BLaER1 treated with 17β-estradiol and CSF1 and Interleukin-3, amounts not matched to agents 10 nM and 100 nM (cell line): ENCODE measurements at regions not wholly inside any gene's neighbourhood (a gene's known extent, or its start where the extent isn't known, plus 50 kb on each side); places are given as distances from the start of the nearest gene placed in this dataset.

Experiments used
- H3K27ac ChIP-seq, 11 experiments: shearing (Covaris generic); formaldehyde crosslinking; 2 replicates each; pipeline ENCODE4 v1.8.1; 2022
- H3K27me3 ChIP-seq, 11 experiments: shearing (Covaris generic); formaldehyde crosslinking; 2 replicates each; pipeline ENCODE4 v1.8.1; 2022
- H3K36me3 ChIP-seq, 11 experiments: shearing (Covaris generic); formaldehyde crosslinking; 2 replicates each; pipeline ENCODE4 v1.8.1; 2022
- H3K4me1 ChIP-seq, 10 experiments: shearing (Covaris generic); formaldehyde crosslinking; 2 replicates each; pipeline ENCODE4 v1.8.1; 2022
- H3K4me2 ChIP-seq, 11 experiments: shearing (Covaris generic); formaldehyde crosslinking; 2 replicates each; pipeline ENCODE4 v1.8.1; 2022
- H3K4me3 ChIP-seq, 10 experiments: shearing (Covaris generic); formaldehyde crosslinking; 2 replicates each; pipeline ENCODE4 v1.8.1; 2022
- H3K9ac ChIP-seq, 11 experiments: shearing (Covaris generic); formaldehyde crosslinking; 2 replicates each; pipeline ENCODE4 v1.8.1; 2022
- H3K9me3 ChIP-seq, 11 experiments: shearing (Covaris generic); formaldehyde crosslinking; replicated peaks in 1 of 11; 2 replicates each; pipeline ENCODE4 v1.8.1; 2022
- H4K20me1 ChIP-seq, 11 experiments: shearing (Covaris generic); formaldehyde crosslinking; 2 replicates each; pipeline ENCODE4 v1.8.1; 2022
- Cebpa-rat ChIP-seq, 11 experiments: shearing (Covaris generic); IDR thresholded peaks; 2 replicates each; pipeline ENCODE4 v1.8.1; 2022

GRCh38 chr5:125409861-125410536, 663.6 kb upstream of the ZNF608 start:
- Histone ChIP-seq H3K27ac (no peak overlapping the region), H3K27me3 (no peaks in the 10 kb centered on the region), H3K9me3 (peaks cover 5 to 21% (median 9%) of the 10 kb centered on the region in 11 experiments; a peak in 16 of 22 replicates), H3K36me3 (no peaks in the 10 kb centered on the region), H3K9ac (no peak overlapping the region), H3K4me1 (peaks cover 24 to 37% (median 33%) of the 10 kb centered on the region in 10 experiments), H3K4me3 (no peak overlapping the region), H3K4me2 (peak overlapping the region in 1 of 11 experiments; percentile 42; a peak in 1 of 22 replicates), H4K20me1 (no peaks in the 10 kb centered on the region)
- TF ChIP-seq Cebpa-rat (IDR thresholded peaks at IDR 0.05), result no peak

- H3K27ac ChIP-seq, result no peak overlapping the region
- peaks cover 5 to 16% (median 7%) of the 10 kb centered on the region in 11 experiments; a peak in 16 of 22 replicates for H3K9me3 ChIP-seq
- no peaks in the 10 kb centered on the region for H3K36me3 ChIP-seq
- no peak overlapping the region for H3K4me3 ChIP-seq
- H3K4me2 ChIP-seq, result peak overlapping the region in 9 of 11 experiments; percentile 47 to 77 (median 66); a peak in 10 of 22 replicates
- no peaks in the 10 kb centered on the region for H3K27me3 ChIP-seq
- peaks cover 24 to 37% (median 33%) of the 10 kb centered on the region in 10 experiments for H3K4me1 ChIP-seq
- H4K20me1 ChIP-seq, result no peaks in the 10 kb centered on the region
- no peak overlapping the region for H3K9ac ChIP-seq
- no peak for TF ChIP-seq Cebpa-rat (IDR thresholded peaks at IDR 0.05)
Observed at GRCh38 chr5:125410537-125411070, 664.2 kb upstream of the ZNF608 start.

DNA sequence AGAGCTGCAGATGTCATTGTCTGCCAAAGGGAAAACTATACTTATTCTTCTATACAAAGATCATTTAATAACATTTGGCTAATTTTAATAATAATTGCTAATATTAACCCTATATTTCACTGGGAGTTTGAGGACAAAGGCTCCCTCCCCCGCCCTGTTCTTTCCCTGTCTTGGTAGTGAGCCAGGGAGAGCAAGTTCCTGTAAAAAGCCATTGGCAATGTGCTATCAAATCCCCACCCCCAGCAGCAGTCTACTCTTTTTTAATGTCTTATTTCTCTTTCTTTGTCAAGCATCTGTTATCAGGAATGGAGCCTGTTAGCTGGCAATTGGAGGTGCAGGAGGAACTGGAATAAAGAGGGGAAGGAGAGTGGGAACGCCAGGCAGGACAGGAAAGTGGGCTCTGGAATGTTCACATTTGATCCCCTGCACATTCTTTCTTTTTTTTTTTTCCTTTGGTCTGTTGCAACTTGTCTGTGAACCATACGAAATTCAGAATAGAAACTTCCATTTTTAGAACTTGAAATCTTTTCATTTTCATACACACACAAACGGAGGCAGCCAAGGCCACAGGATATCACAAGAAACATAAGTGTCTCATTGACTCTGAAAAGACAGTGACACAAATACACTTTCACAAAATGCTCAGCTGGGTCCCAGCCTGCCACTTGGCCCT, 664.8 kb upstream of the ZNF608 start:
- H3K4me3 ChIP-seq, result no peak overlapping the region
- H4K20me1 ChIP-seq, result no peaks in the 10 kb centered on the region
- peaks cover 0 to 9% (median under 1%) of the 10 kb centered on the region in 11 experiments; a peak in 13 of 22 replicates for H3K9me3 ChIP-seq
- H3K27ac ChIP-seq, result no peak overlapping the region
- no peak for TF ChIP-seq Cebpa-rat (IDR thresholded peaks at IDR 0.05)
- no peak overlapping the region; a peak in 1 of 22 replicates for H3K9ac ChIP-seq
- H3K27me3 ChIP-seq, result no peaks in the 10 kb centered on the region
- peak overlapping the region; percentile 30 to 77 (median 62) for H3K4me2 ChIP-seq
- peaks cover 24 to 37% (median 33%) of the 10 kb centered on the region in 10 experiments for H3K4me1 ChIP-seq
- H3K36me3 ChIP-seq, result no peaks in the 10 kb centered on the region

- peaks cover 0 to 2% (median 0%) of the 10 kb centered on the region in 11 experiments; a peak in 3 of 22 replicates for H3K9me3 ChIP-seq
- H3K27me3 ChIP-seq, result no peaks in the 10 kb centered on the region
- no peaks in the 10 kb centered on the region for H3K36me3 ChIP-seq
- no peaks in the 10 kb centered on the region for H4K20me1 ChIP-seq
- peak overlapping the region in 1 of 11 experiments; percentile 7; a peak in 1 of 22 replicates for H3K9ac ChIP-seq
- peaks cover 24 to 37% (median 33%) of the 10 kb centered on the region in 10 experiments for H3K4me1 ChIP-seq
- H3K4me3 ChIP-seq, result no peak overlapping the region
- H3K4me2 ChIP-seq, result peak overlapping the region; percentile 30 to 77 (median 62)
- TF ChIP-seq Cebpa-rat (IDR thresholded peaks at IDR 0.05), result no peak
- no peak overlapping the region for H3K27ac ChIP-seq
Observed at GRCh38 chr5:125411744-125412560, 665.5 kb upstream of the ZNF608 start.

GRCh38 chr5:125412561-125413495, 666.4 kb upstream of the ZNF608 start:
- H3K27me3 ChIP-seq, result no peaks in the 10 kb centered on the region
- no peaks in the 10 kb centered on the region for H4K20me1 ChIP-seq
- no peak overlapping the region for H3K27ac ChIP-seq
- H3K4me1 ChIP-seq, result peaks cover 24 to 37% (median 33%) of the 10 kb centered on the region in 10 experiments
- H3K4me3 ChIP-seq, result no peak overlapping the region
- H3K9me3 ChIP-seq, result no peaks in the 10 kb centered on the region
- H3K4me2 ChIP-seq, result peak overlapping the region in 8 of 11 experiments; percentile 30 to 77 (median 64); a peak in 14 of 22 replicates
- H3K9ac ChIP-seq, result no peak overlapping the region
- no peaks in the 10 kb centered on the region for H3K36me3 ChIP-seq
- TF ChIP-seq Cebpa-rat (IDR thresholded peaks at IDR 0.05), result no peak

GRCh38 chr5:125413496-125414274, 667.2 kb upstream of the ZNF608 start:
- H3K4me2 ChIP-seq, result peak overlapping the region in 1 of 11 experiments; percentile 66; a peak in 2 of 22 replicates
- H3K36me3 ChIP-seq, result no peaks in the 10 kb centered on the region
- H3K27me3 ChIP-seq, result no peaks in the 10 kb centered on the region
- no peaks in the 10 kb centered on the region for H3K9me3 ChIP-seq
- H3K4me3 ChIP-seq, result no peak overlapping the region
- no peak overlapping the region for H3K27ac ChIP-seq
- H3K9ac ChIP-seq, result no peak overlapping the region
- TF ChIP-seq Cebpa-rat (IDR thresholded peaks at IDR 0.05), result no peak
- peaks cover 20 to 32% (median 29%) of the 10 kb centered on the region in 10 experiments for H3K4me1 ChIP-seq
- H4K20me1 ChIP-seq, result no peaks in the 10 kb centered on the region

GRCh38 chr5:125415126-125415525, 668.7 kb upstream of the ZNF608 start:
- H3K27me3 ChIP-seq, result no peaks in the 10 kb centered on the region
- no peaks in the 10 kb centered on the region for H3K9me3 ChIP-seq
- H3K27ac ChIP-seq, result no peak overlapping the region
- peaks cover 15 to 28% (median 24%) of the 10 kb centered on the region in 10 experiments for H3K4me1 ChIP-seq
- no peak overlapping the region for H3K9ac ChIP-seq
- no peak overlapping the region for H3K4me3 ChIP-seq
- no peaks in the 10 kb centered on the region for H4K20me1 ChIP-seq
- no peak overlapping the region for H3K4me2 ChIP-seq
- no peak for TF ChIP-seq Cebpa-rat (IDR thresholded peaks at IDR 0.05)
- no peaks in the 10 kb centered on the region for H3K36me3 ChIP-seq
